ENCODE measurements at regions not wholly inside any gene's neighbourhood (a gene's known extent, or its start where the extent isn't known, plus 50 kb on each side); places are given as distances from the start of the nearest gene placed in this dataset.
A peak's percentile ranks its signal among the peaks of the same experiment; 100 is the strongest.

- DNase-seq (ENCODE audit: low read depth): no peak
- TF ChIP-seq CTCF (IDR thresholded peaks at IDR 0.05; ENCODE audit: low read depth, low read length, missing control alignments): no peak
- no peak overlapping the region for H3K4me3 ChIP-seq (ENCODE audit: low read depth, low read length)
Observed at GRCh38 chr1:118338936-118339335, 153.9 kb upstream of the SPAG17 start.

- TF ChIP-seq CTCF (IDR thresholded peaks at IDR 0.05; ENCODE audit: low read depth, low read length, missing control alignments): no peak
- no peak for DNase-seq (ENCODE audit: low read depth)
- no peak overlapping the region for H3K4me3 ChIP-seq (ENCODE audit: low read depth, low read length)
Observed at GRCh38 chr1:118337346-118337745, 152.3 kb upstream of the SPAG17 start.

GRCh38 chr1:118335331-118335732, 150.3 kb upstream of the SPAG17 start:
- no peak overlapping the region for H3K4me3 ChIP-seq (ENCODE audit: low read depth, low read length)
- no peak for TF ChIP-seq CTCF (IDR thresholded peaks at IDR 0.05; ENCODE audit: low read depth, low read length, missing control alignments)
- peak; percentile 33 for DNase-seq (ENCODE audit: low read depth)

- H3K4me3 ChIP-seq (ENCODE audit: low read depth, low read length): no peak overlapping the region
- no peak for TF ChIP-seq CTCF (IDR thresholded peaks at IDR 0.05; ENCODE audit: low read depth, low read length, missing control alignments)
- no peak for DNase-seq (ENCODE audit: low read depth)
Observed at GRCh38 chr1:118334506-118334905, 149.5 kb upstream of the SPAG17 start.

GRCh38 chr1:118333601-118334210, 148.7 kb upstream of the SPAG17 start:
- H3K4me3 ChIP-seq (ENCODE audit: low read depth, low read length): no peak overlapping the region
- no peak for DNase-seq (ENCODE audit: low read depth)
- TF ChIP-seq CTCF (IDR thresholded peaks at IDR 0.05; ENCODE audit: low read depth, low read length, missing control alignments): no peak

- no peak for TF ChIP-seq CTCF (IDR thresholded peaks at IDR 0.05; ENCODE audit: low read depth, low read length, missing control alignments)
- no peak for DNase-seq (ENCODE audit: low read depth)
- H3K4me3 ChIP-seq (ENCODE audit: low read depth, low read length): no peak overlapping the region
Observed at GRCh38 chr1:118326960-118327629, 142.1 kb upstream of the SPAG17 start.

Measured in GM12864 (cell line).